HG02840 (cell line): ENCODE measurements at regions not wholly inside any gene's neighbourhood (a gene's known extent, or its start where the extent isn't known, plus 50 kb on each side); places are given as distances from the start of the nearest gene placed in this dataset.
"Not testable (repeated sequence)": the region's sequence is repeated elsewhere in the genome, so short reads cannot be mapped to it uniquely, and the experiment has no call there.

Experiments used
- ATAC-seq: cut with Tn5 transposase; IDR thresholded peaks from one replicate; pipeline ENCODE4 v1.9.1; 2021; ENCODE audit warnings: mild to moderate bottlenecking, moderate library complexity, moderate number of reproducible peaks; ENCODE audit not compliant: unreplicated experiment, low FRiP score

GRCh38 chr5:148880197-148880596, 53.8 kb downstream of the ADRB2 start:
- ATAC-seq = no peak

GRCh38 chr5:148880696-148881095, 54.3 kb downstream of the ADRB2 start:
- ATAC-seq = no peak

- no peak for ATAC-seq
Measured at GRCh38 chr5:148882332-148882731, 55.9 kb downstream of the ADRB2 start.

GRCh38 chr5:148884339-148885020, 58.1 kb downstream of the ADRB2 start:
- ATAC-seq = no peak

- ATAC-seq = no peak
Measured at GRCh38 chr5:148887123-148887881, 60.9 kb downstream of the ADRB2 start.

GRCh38 chr5:148889936-148890335, 63.5 kb downstream of the ADRB2 start:
- not testable (repeated sequence) for ATAC-seq

GRCh38 chr5:148895441-148895840, 69.0 kb downstream of the ADRB2 start:
- ATAC-seq = not testable (repeated sequence)

- no peak for ATAC-seq
Measured at GRCh38 chr5:148897842-148898241, 71.4 kb downstream of the ADRB2 start.

GRCh38 chr5:148898413-148899075, 72.1 kb downstream of the ADRB2 start:
- ATAC-seq = no peak

GRCh38 chr5:148899993-148900392, 73.6 kb downstream of the ADRB2 start:
- no peak for ATAC-seq

GRCh38 chr5:148902478-148902877, 76.1 kb downstream of the ADRB2 start:
- ATAC-seq = no peak

GRCh38 chr5:148903587-148903986, 77.2 kb downstream of the ADRB2 start:
- no peak for ATAC-seq

GRCh38 chr5:148904440-148904839, 78.0 kb downstream of the ADRB2 start:
- no peak for ATAC-seq

- ATAC-seq = no peak
Measured at GRCh38 chr5:148905541-148905940, 79.1 kb downstream of the ADRB2 start.

GRCh38 chr5:148906968-148907367, 80.6 kb downstream of the ADRB2 start:
- no peak for ATAC-seq

GRCh38 chr5:148909040-148909439, 82.6 kb downstream of the ADRB2 start:
- ATAC-seq = no peak

GRCh38 chr5:148909766-148910165, 83.4 kb downstream of the ADRB2 start:
- no peak for ATAC-seq

- no peak for ATAC-seq
Measured at GRCh38 chr5:148910216-148910615, 83.8 kb downstream of the ADRB2 start.

GRCh38 chr5:148910686-148911361, 84.4 kb downstream of the ADRB2 start:
- ATAC-seq = no peak

- no peak for ATAC-seq
Measured at GRCh38 chr5:148911386-148911785, 85.0 kb downstream of the ADRB2 start.

- ATAC-seq = no peak
Measured at GRCh38 chr5:148912146-148912545, 85.7 kb downstream of the ADRB2 start.
